GM19035 (cell line): ENCODE measurements at regions not wholly inside any gene's neighbourhood (a gene's known extent, or its start where the extent isn't known, plus 50 kb on each side); places are given as distances from the start of the nearest gene placed in this dataset.

Experiments
- ATAC-seq: cut with Tn5 transposase; IDR thresholded peaks from one replicate; pipeline ENCODE4 v1.9.1; 2021; ENCODE audit not compliant: unreplicated experiment

GRCh38 chr16:49003992-49004391 lies 277.6 kb downstream of the CBLN1 start:
- ATAC-seq = no peak

GRCh38 chr16:49003022-49003421 lies 278.6 kb downstream of the CBLN1 start:
- ATAC-seq = no peak

- ATAC-seq = no peak
Measured at GRCh38 chr16:49000594-49000993, 281.0 kb downstream of the CBLN1 start.

- ATAC-seq = no peak
Measured at GRCh38 chr16:48999508-48999907, 282.1 kb downstream of the CBLN1 start.

- ATAC-seq = no peak
Measured at GRCh38 chr16:48999044-48999443, 282.6 kb downstream of the CBLN1 start.

GRCh38 chr16:48997946-48998345 lies 283.7 kb downstream of the CBLN1 start:
- ATAC-seq = no peak

- no peak for ATAC-seq
Measured at GRCh38 chr16:48997081-48997615, 284.5 kb downstream of the CBLN1 start.

- no peak for ATAC-seq
Measured at GRCh38 chr16:48978501-48978900, 303.1 kb downstream of the CBLN1 start.

- no peak for ATAC-seq
Measured at GRCh38 chr16:48972236-48972635, 309.4 kb downstream of the CBLN1 start.

- no peak for ATAC-seq
Measured at GRCh38 chr16:48971571-48972077, 310.0 kb downstream of the CBLN1 start.

GRCh38 chr16:48970216-48970615 lies 311.4 kb downstream of the CBLN1 start:
- no peak for ATAC-seq

- ATAC-seq = no peak
Measured at GRCh38 chr16:48969611-48970010, 312.0 kb downstream of the CBLN1 start.

- no peak for ATAC-seq
Measured at GRCh38 chr16:48965386-48965785, 316.3 kb downstream of the CBLN1 start.

GRCh38 chr16:48963901-48964615 lies 317.6 kb downstream of the CBLN1 start:
- no peak for ATAC-seq

- no peak for ATAC-seq
Measured at GRCh38 chr16:48963306-48963705, 318.3 kb downstream of the CBLN1 start.

- ATAC-seq = no peak
Measured at GRCh38 chr16:48961546-48961945, 320.1 kb downstream of the CBLN1 start.

- no peak for ATAC-seq
Measured at GRCh38 chr16:48960830-48961229, 320.8 kb downstream of the CBLN1 start.

GRCh38 chr16:48959747-48960146 lies 321.9 kb downstream of the CBLN1 start:
- no peak for ATAC-seq

GRCh38 chr16:48959204-48959603 lies 322.4 kb downstream of the CBLN1 start:
- no peak for ATAC-seq

GRCh38 chr16:48958681-48959080 lies 323.0 kb downstream of the CBLN1 start:
- ATAC-seq = no peak

GRCh38 chr16:48956620-48957019 lies 325.0 kb downstream of the CBLN1 start:
- ATAC-seq = no peak

GRCh38 chr16:48955837-48956236 lies 325.8 kb downstream of the CBLN1 start:
- no peak for ATAC-seq
